ENCODE measurements at regions not wholly inside any gene's neighbourhood (a gene's known extent, or its start where the extent isn't known, plus 50 kb on each side); places are given as distances from the start of the nearest gene placed in this dataset.
"Not testable (repeated sequence)": the region's sequence is repeated elsewhere in the genome, so short reads cannot be mapped to it uniquely, and the experiment has no call there.

DNA sequence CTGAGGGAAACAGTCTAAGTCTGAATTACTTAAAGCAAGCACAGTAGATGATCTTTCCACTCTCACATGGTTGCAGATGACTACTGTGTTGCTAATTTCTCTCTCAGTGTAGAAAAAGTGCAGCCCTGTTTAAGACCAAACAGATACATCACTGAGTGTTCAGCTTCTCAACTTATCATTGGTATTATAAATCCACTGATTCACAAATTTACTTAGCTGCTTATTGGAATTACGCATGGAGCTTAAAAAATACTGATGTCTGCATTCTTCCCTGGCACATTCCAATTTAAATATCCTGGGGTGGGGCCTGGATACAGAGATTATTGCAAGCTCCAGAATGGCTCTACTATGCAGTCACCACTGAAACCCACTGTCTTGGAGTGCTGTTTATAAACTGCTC, 411.2 kb downstream of the RND3 start:
- H3K4me3 ChIP-seq (ENCODE audit: low read length) = no peak overlapping the region
- no peak for DNase-seq
- H3K4me1 ChIP-seq (ENCODE audit: control insufficient read depth, insufficient read depth, low read length) = no peaks in the 10 kb centered on the region
- no peaks in the 10 kb centered on the region for H3K36me3 ChIP-seq (ENCODE audit: control insufficient read depth, insufficient read depth, low read length)
- no peak overlapping the region for H3K27ac ChIP-seq (ENCODE audit: low read length)
- no CpG with 5 or more reads among the region's 1 CpG for WGBS (ENCODE audit: insufficient coverage)
- H3K27me3 ChIP-seq (ENCODE audit: control insufficient read depth, insufficient read depth, low read length) = no peaks in the 10 kb centered on the region
- H3K9me3 ChIP-seq (replicated peaks; ENCODE audit: control insufficient read depth, low read depth, low read length) = no peaks in the 10 kb centered on the region

DNA sequence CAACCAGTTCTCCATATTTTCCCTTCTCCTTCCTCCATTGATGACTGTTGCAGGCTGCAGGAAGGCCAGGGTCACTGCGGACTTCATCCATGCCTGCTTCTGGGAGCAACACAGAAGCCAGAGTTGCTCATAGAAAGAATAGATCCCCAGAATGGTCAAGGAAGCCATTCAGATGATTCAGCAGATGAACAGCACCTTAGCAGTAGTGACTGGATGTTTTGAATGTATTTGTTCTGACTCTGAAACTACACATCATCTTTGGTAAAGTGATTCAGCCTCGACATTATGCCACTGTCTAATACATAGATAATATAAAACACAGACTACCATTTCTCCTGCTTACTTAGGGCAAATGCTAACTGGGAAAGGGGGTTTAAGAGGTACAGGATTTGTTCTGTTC, 411.6 kb downstream of the RND3 start:
- H3K36me3 ChIP-seq (ENCODE audit: control insufficient read depth, insufficient read depth, low read length) = no peaks in the 10 kb centered on the region
- 100% methylated on average over 1 of the region's 2 CpGs for WGBS (ENCODE audit: insufficient coverage)
- H3K27ac ChIP-seq (ENCODE audit: low read length) = no peak overlapping the region
- no peaks in the 10 kb centered on the region for H3K27me3 ChIP-seq (ENCODE audit: control insufficient read depth, insufficient read depth, low read length)
- H3K4me3 ChIP-seq (ENCODE audit: low read length) = no peak overlapping the region
- no peaks in the 10 kb centered on the region for H3K9me3 ChIP-seq (replicated peaks; ENCODE audit: control insufficient read depth, low read depth, low read length)
- no peaks in the 10 kb centered on the region for H3K4me1 ChIP-seq (ENCODE audit: control insufficient read depth, insufficient read depth, low read length)
- peak; percentile 37 for DNase-seq

DNA sequence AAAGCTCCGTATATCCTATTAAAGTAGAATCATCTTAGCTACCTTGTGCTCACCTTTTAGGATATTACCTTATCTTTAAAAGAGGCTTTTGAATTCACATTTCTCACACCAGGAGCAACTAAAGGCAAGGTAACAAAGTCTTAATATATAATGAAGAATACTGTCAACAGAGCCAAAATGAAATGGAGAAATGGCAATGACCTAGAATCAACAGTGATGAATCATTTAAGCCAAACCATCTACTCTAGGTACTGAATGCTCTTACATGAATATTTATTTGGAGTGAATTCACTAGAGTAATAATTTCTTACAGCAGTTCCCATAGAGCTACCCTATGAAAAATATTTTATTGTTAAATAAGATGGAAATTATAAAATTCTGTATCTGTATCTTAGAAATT, 421.0 kb downstream of the RND3 start:
- H3K27ac ChIP-seq (ENCODE audit: low read length) = no peak overlapping the region
- H3K9me3 ChIP-seq (replicated peaks; ENCODE audit: control insufficient read depth, low read depth, low read length) = peaks cover 4% of the 10 kb centered on the region
- H3K4me3 ChIP-seq (ENCODE audit: low read length) = no peak overlapping the region
- H3K27me3 ChIP-seq (ENCODE audit: control insufficient read depth, insufficient read depth, low read length) = no peaks in the 10 kb centered on the region
- DNase-seq = no peak
- no peaks in the 10 kb centered on the region for H3K36me3 ChIP-seq (ENCODE audit: control insufficient read depth, insufficient read depth, low read length)
- H3K4me1 ChIP-seq (ENCODE audit: control insufficient read depth, insufficient read depth, low read length) = peaks cover 10% of the 10 kb centered on the region
- WGBS (ENCODE audit: insufficient coverage) = no CpG with 5 or more reads among the region's 1 CpG

DNA sequence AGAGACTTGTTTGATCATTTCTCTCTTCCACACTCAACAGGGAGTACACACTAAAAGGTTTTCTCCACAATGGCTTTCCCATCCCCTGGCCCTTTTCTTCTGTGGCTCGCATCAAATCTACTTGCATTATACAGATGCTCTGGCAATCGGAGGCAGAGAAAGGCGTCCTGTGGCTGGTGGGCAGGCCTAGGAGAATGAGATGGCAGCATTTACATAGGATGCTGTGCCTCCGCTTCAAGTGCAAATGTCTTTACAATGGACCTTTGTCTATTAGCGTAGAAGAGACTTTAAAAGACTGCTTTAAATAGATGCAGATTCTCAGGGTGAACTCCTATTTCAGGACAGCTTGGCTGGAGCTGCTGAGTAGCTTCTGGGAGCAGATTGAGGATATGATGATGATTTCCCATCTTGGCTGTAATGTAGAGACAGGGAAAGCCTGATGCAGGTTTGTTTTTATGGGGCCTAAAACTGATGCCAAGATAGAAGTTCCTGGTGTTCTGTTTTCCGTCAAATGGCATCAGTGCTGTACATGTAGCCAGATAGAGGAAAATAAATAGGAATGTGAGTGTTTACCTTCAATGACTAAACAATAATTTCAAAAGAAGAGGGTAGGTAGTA, 423.4 kb downstream of the RND3 start:
- Histone ChIP-seq H3K27ac (ENCODE audit: low read length) (peak overlapping the region; percentile 48), H3K27me3 (ENCODE audit: control insufficient read depth, insufficient read depth, low read length) (no peaks in the 10 kb centered on the region), H3K4me3 (ENCODE audit: low read length) (no peak overlapping the region), H3K36me3 (ENCODE audit: control insufficient read depth, insufficient read depth, low read length) (no peaks in the 10 kb centered on the region), H3K4me1 (ENCODE audit: control insufficient read depth, insufficient read depth, low read length) (peaks cover 12% of the 10 kb centered on the region), H3K9me3 (replicated peaks; ENCODE audit: control insufficient read depth, low read depth, low read length) (no peaks in the 10 kb centered on the region)
- DNase-seq = peak; percentile 91
- 41% methylated on average over 3 of the region's 6 CpGs for WGBS (ENCODE audit: insufficient coverage)

DNA sequence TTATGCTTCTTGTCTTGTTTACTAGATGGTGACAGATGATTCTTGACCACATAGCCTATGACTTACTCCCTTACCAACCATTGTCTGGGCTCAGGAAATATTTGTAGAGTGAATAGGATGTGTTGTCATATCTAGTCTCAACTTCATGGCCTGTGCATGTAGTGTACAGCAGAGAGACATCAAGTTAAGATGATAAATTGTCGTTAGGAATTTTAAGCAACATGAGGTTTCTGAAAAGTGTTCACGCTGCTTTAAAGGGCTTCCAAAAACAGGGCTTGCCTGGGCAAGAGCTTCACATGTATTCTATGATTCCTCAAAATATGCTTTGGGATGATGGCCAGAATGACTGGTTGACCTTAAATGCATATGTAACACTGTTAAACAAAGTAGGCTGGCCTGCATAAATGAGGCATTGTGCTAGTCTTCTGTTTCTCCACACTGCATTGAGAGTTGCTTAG, 424.0 kb downstream of the RND3 start:
- DNase-seq = peak; percentile 60
- Histone ChIP-seq H3K36me3 (ENCODE audit: control insufficient read depth, insufficient read depth, low read length) (no peaks in the 10 kb centered on the region), H3K9me3 (replicated peaks; ENCODE audit: control insufficient read depth, low read depth, low read length) (no peaks in the 10 kb centered on the region), H3K4me1 (ENCODE audit: control insufficient read depth, insufficient read depth, low read length) (peaks cover 12% of the 10 kb centered on the region), H3K27me3 (ENCODE audit: control insufficient read depth, insufficient read depth, low read length) (no peaks in the 10 kb centered on the region), H3K4me3 (ENCODE audit: low read length) (no peak overlapping the region), H3K27ac (ENCODE audit: low read length) (peak overlapping the region; percentile 48)
- 47% methylated on average over 2 of the region's 2 CpGs for WGBS (ENCODE audit: insufficient coverage)

DNA sequence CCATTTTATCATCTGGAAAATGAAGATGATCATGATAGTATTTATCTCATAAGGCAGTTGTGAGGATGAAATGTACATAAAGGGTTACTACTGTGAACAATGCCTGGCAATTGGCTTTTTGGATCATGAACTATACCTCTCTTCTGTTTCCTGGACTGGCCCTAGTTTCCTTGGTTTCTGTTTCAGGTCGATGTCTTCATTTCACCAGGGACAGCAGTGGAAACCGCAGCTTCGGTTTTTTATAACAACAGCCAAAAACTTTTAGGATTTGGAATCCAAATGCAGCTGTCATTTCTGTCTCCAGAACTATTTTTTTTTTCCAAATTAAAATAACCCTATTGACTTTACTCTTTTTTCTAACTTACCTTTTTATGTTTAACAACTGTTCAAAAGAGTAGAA, 425.1 kb downstream of the RND3 start:
- WGBS (ENCODE audit: insufficient coverage) = 10% methylated on average over 2 of the region's 3 CpGs
- Histone ChIP-seq H3K36me3 (ENCODE audit: control insufficient read depth, insufficient read depth, low read length) (no peaks in the 10 kb centered on the region), H3K27me3 (ENCODE audit: control insufficient read depth, insufficient read depth, low read length) (no peaks in the 10 kb centered on the region), H3K9me3 (replicated peaks; ENCODE audit: control insufficient read depth, low read depth, low read length) (no peaks in the 10 kb centered on the region), H3K4me3 (ENCODE audit: low read length) (no peak overlapping the region), H3K27ac (ENCODE audit: low read length) (peak overlapping the region; percentile 70), H3K4me1 (ENCODE audit: control insufficient read depth, insufficient read depth, low read length) (peaks cover 12% of the 10 kb centered on the region)
- peak; percentile 96 for DNase-seq

DNA sequence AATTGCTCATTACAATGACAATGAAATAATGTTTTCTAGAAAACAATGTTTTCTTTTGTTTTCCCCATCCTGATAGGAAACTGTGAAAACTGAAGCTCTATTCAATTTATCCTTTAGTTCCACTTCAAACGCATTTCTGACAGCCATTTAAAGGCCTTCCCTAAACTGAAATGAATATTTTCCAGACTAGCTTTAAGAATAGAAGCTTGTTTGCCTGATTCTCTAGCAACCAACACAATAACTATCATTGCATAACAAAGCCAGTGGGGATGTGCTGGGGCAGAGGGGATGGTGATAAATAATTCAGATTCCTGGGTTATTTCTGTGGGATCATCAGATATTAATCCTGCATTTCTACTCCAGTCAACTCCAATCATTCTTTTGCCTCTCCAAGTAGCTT, 427.1 kb downstream of the RND3 start:
- H3K27me3 ChIP-seq (ENCODE audit: control insufficient read depth, insufficient read depth, low read length) = no peaks in the 10 kb centered on the region
- no peak overlapping the region for H3K4me3 ChIP-seq (ENCODE audit: low read length)
- no peaks in the 10 kb centered on the region for H3K36me3 ChIP-seq (ENCODE audit: control insufficient read depth, insufficient read depth, low read length)
- no peaks in the 10 kb centered on the region for H3K9me3 ChIP-seq (replicated peaks; ENCODE audit: control insufficient read depth, low read depth, low read length)
- H3K27ac ChIP-seq (ENCODE audit: low read length) = peak overlapping the region; percentile 45
- DNase-seq = peak; percentile 85
- WGBS (ENCODE audit: insufficient coverage) = no CpG with 5 or more reads among the region's 1 CpG
- H3K4me1 ChIP-seq (ENCODE audit: control insufficient read depth, insufficient read depth, low read length) = peaks cover 12% of the 10 kb centered on the region

DNA sequence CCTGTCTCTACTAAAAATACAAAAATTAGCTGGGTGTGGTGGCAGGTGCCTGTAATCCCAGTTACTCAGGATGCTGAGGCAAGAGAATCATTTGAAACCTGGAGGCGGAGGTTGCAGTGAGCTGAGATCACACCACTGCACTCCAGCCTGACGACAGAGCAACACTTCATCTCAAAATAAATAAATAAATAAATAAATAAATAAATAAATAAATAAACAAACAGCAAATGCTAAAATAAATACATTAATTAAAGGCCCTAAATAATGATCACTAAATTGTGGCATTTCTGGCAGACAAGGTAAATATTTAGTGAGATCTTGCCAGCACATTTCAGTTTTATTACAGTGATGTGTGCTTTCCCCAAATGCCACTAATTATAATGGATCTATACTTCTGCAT, 427.8 kb downstream of the RND3 start:
- DNase-seq; H3K4me3 ChIP-seq (ENCODE audit: low read length); H3K36me3 ChIP-seq (ENCODE audit: control insufficient read depth, insufficient read depth, low read length); H3K27me3 ChIP-seq (ENCODE audit: control insufficient read depth, insufficient read depth, low read length); H3K9me3 ChIP-seq (replicated peaks; ENCODE audit: control insufficient read depth, low read depth, low read length); H3K27ac ChIP-seq (ENCODE audit: low read length): not testable (repeated sequence)
- peaks cover 12% of the 10 kb centered on the region for H3K4me1 ChIP-seq (ENCODE audit: control insufficient read depth, insufficient read depth, low read length)
- WGBS (ENCODE audit: insufficient coverage) = no CpG with 5 or more reads among the region's 2 CpGs

DNA sequence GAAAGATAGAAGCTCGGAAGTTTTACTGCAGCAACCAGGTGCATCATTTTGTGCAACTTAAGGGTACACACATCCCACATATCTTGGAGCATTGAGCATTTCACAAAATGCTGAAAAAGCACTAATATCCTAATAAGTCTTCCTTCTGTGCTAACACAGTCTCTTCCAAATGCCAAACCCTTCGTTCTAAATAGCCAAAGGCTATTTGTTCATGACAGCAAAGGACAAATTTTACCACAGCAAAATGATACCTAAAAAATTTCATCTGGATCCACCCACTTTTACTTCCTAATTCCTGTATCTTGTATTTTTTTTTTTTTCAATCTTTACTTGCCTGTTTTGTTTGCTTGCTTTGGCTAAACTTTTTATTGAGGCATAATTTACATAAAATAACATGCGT, 435.0 kb downstream of the RND3 start:
- no peaks in the 10 kb centered on the region for H3K27me3 ChIP-seq (ENCODE audit: control insufficient read depth, insufficient read depth, low read length)
- no peak overlapping the region for H3K4me3 ChIP-seq (ENCODE audit: low read length)
- H3K4me1 ChIP-seq (ENCODE audit: control insufficient read depth, insufficient read depth, low read length) = no peaks in the 10 kb centered on the region
- no peak for DNase-seq
- H3K9me3 ChIP-seq (replicated peaks; ENCODE audit: control insufficient read depth, low read depth, low read length) = no peaks in the 10 kb centered on the region
- WGBS (ENCODE audit: insufficient coverage) = 60% methylated on average over 1 of the region's 3 CpGs
- H3K36me3 ChIP-seq (ENCODE audit: control insufficient read depth, insufficient read depth, low read length) = no peaks in the 10 kb centered on the region
- H3K27ac ChIP-seq (ENCODE audit: low read length) = no peak overlapping the region

DNA sequence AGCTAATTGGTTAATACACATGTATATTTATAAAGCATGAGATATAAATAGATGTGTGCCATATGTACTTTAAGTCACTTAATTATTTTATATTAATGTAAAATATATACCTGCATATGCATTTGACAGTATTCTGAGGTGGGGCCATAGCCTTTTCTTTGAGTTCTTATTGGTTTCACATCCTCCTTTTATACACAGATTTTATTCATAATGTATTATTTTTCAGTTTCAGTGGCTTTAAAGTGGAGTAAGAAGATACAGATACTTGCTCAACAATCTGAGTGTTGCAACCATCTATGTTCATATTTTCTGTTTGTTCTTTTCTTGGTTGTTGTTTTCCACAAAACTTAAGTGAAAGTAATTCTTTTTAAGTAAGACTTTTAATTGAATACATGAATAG, 436.5 kb downstream of the RND3 start:
- H3K27ac ChIP-seq (ENCODE audit: low read length) = no peak overlapping the region
- no peaks in the 10 kb centered on the region for H3K27me3 ChIP-seq (ENCODE audit: control insufficient read depth, insufficient read depth, low read length)
- no peaks in the 10 kb centered on the region for H3K36me3 ChIP-seq (ENCODE audit: control insufficient read depth, insufficient read depth, low read length)
- DNase-seq = no peak
- no peaks in the 10 kb centered on the region for H3K9me3 ChIP-seq (replicated peaks; ENCODE audit: control insufficient read depth, low read depth, low read length)
- H3K4me3 ChIP-seq (ENCODE audit: low read length) = no peak overlapping the region
- peaks cover 3% of the 10 kb centered on the region for H3K4me1 ChIP-seq (ENCODE audit: control insufficient read depth, insufficient read depth, low read length)

DNA sequence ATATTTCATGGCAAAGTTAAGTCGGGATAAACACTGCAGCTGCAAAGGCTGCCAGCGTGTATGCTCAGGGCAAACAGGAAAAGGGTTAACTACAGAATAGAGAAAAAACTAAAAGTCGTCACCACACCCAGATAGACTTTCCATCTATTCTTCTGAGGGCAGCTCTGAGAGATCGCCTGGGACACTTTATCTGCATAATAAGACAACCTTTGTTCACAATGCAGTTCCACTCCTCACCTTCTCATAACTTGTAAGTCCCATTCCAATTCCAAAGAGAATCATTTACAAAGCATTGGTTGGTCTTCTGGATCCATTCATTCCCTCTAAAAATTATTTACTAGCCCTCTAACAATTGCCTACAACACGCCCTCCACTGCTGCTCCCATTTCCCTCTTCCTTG, 437.4 kb downstream of the RND3 start:
- Histone ChIP-seq H3K36me3 (ENCODE audit: control insufficient read depth, insufficient read depth, low read length) (no peaks in the 10 kb centered on the region), H3K27ac (ENCODE audit: low read length) (no peak overlapping the region), H3K27me3 (ENCODE audit: control insufficient read depth, insufficient read depth, low read length) (no peaks in the 10 kb centered on the region), H3K4me1 (ENCODE audit: control insufficient read depth, insufficient read depth, low read length) (peaks cover 3% of the 10 kb centered on the region), H3K4me3 (ENCODE audit: low read length) (no peak overlapping the region), H3K9me3 (replicated peaks; ENCODE audit: control insufficient read depth, low read depth, low read length) (no peaks in the 10 kb centered on the region)
- WGBS (ENCODE audit: insufficient coverage) = 83% methylated on average over 3 of the region's 5 CpGs
- DNase-seq = no peak
